HCT116 (cell line): ENCODE measurements at regions not wholly inside any gene's neighbourhood (a gene's known extent, or its start where the extent isn't known, plus 50 kb on each side); places are given as distances from the start of the nearest gene placed in this dataset.
"Not testable (repeated sequence)": the region's sequence is repeated elsewhere in the genome, so short reads cannot be mapped to it uniquely, and the experiment has no call there.

Experiments
- ATAC-seq: fragments of 200-7000 bp; cut with Tn5 transposase; 2 replicates; pipeline ENCODE4 v1.9.1; 2020; ENCODE audit warnings: mild to moderate bottlenecking, moderate library complexity
- BruUV-seq: library from RNA; stranded (reverse); fragments of 400-500 nt; replicated peaks from 2 replicates; lab custom pipeline; 2021; lab: Mats Ljungman, UMichigan
- CTCF ChIA-PET: fragments of 300-600 bp; sonication (Branson Sonifier 250); formaldehyde crosslinking; loops from one replicate; lab custom pipeline; 2021; ENCODE audit warnings: antibody characterized with exemption; lab: Charles Lee
- POLR2A ChIA-PET: fragments of 300-600, 350-600 bp; sonication (Branson Sonifier 250); formaldehyde crosslinking; loops from one replicate; lab custom pipeline; 2021; ENCODE audit warnings: antibody characterized with exemption; lab: Charles Lee
- RAD21 ChIA-PET, 2 experiments: fragments of 300-600 bp; sonication (Branson Sonifier 250); formaldehyde crosslinking; loops; one replicate each; lab custom pipeline; 2023; ENCODE audit warnings: low total read pairs in 2 of 2; ENCODE audit not compliant: uncharacterized antibody in 2 of 2, unreplicated experiment in 2 of 2, low non-redundant PET in 1 of 2; lab: Charles Lee
- DNase-seq: peaks from one replicate; pipeline ENCODE4 v3.0.0-alpha.2; 2010; ENCODE audit warnings: low read depth, low spot score
- H2AFZ ChIP-seq: fragments of 200-600 bp; shearing (Covaris generic), sonication (generic); 2 replicates; pipeline ENCODE4 v1.6.1; 2017; ENCODE audit warnings: low read depth, mixed run types, mixed read lengths, antibody characterized with exemption, low read length; ENCODE audit not compliant: poor library complexity, severe bottlenecking
- H3K27ac ChIP-seq: 2 replicates; pipeline ENCODE4 v1.5.1; 2012; ENCODE audit warnings: low read depth, low read length
- H3K27me3 ChIP-seq: fragments of 200-600 bp; sonication (generic); 2 replicates; pipeline ENCODE4 v1.6.1; 2016; ENCODE audit warnings: mixed run types, low read length, mixed read lengths; ENCODE audit not compliant: insufficient read depth
- H3K36me3 ChIP-seq, 2 experiments: fragments of 200-500 bp in 1 of 2; fragments of 200-600 bp in 1 of 2; sonication (Bioruptor generic) in 1 of 2; sonication (generic) in 1 of 2; 2 replicates each; pipeline versions ENCODE4 v1.5.1 to v1.6.1; 2014 to 2016; ENCODE audit warnings: low read length in 2 of 2, inconsistent platforms in 1 of 2, mixed read lengths in 1 of 2, mixed run types in 1 of 2; ENCODE audit not compliant: insufficient read depth in 2 of 2, control insufficient read depth in 1 of 2
- H3K4me1 ChIP-seq, 2 experiments: fragments of 200-600 bp in 1 of 2; sonication (generic) in 1 of 2; 2 replicates each; pipeline versions ENCODE4 v1.5.1 to v1.6.1; 2012 to 2017; ENCODE audit warnings: low read length in 2 of 2, inconsistent platforms in 1 of 2, mild to moderate bottlenecking in 1 of 2, mixed read lengths in 1 of 2, mixed run types in 1 of 2, moderate library complexity in 1 of 2; ENCODE audit not compliant: insufficient read depth in 2 of 2, control insufficient read depth in 1 of 2
- H3K4me2 ChIP-seq: fragments of 200-600 bp; sonication (generic); 2 replicates; pipeline ENCODE4 v1.6.1; 2017; ENCODE audit warnings: mixed run types, low read length, mixed read lengths
- H3K4me3 ChIP-seq, 2 experiments: fragments of 200-600 bp in 1 of 2; sonication (generic) in 1 of 2; replicated peaks in 1 of 2; 2 replicates each; pipeline ENCODE4 v1.5.1; 2011 to 2016; ENCODE audit warnings: low read length in 2 of 2, control low read depth in 1 of 2, low read depth in 1 of 2, mild to moderate bottlenecking in 1 of 2, mixed read lengths in 1 of 2, mixed run types in 1 of 2
- H3K79me2 ChIP-seq: fragments of 200-600 bp; sonication (generic); 2 replicates; pipeline ENCODE4 v1.6.1; 2017; ENCODE audit warnings: mild to moderate bottlenecking, mixed run types, low read length, moderate library complexity, mixed read lengths; ENCODE audit not compliant: insufficient read depth
- H3K9ac ChIP-seq: fragments of 200-600 bp; sonication (generic); 2 replicates; pipeline ENCODE4 v1.6.1; 2016; ENCODE audit warnings: low read length, mixed read lengths
- H3K9me2 ChIP-seq: fragments of 200-600 bp; sonication (generic), shearing (Covaris generic); 2 replicates; pipeline ENCODE4 v1.6.1; 2017; ENCODE audit warnings: mixed run types, mild to moderate bottlenecking, moderate library complexity; ENCODE audit not compliant: insufficient read depth
- H3K9me3 ChIP-seq, 2 experiments: fragments of 200-500 bp in 1 of 2; fragments of 200-600 bp in 1 of 2; sonication (Bioruptor generic) in 1 of 2; sonication (generic) in 1 of 2; 2 replicates each; pipeline ENCODE4 v1.6.1; 2014 to 2017; ENCODE audit warnings: low read length in 2 of 2, mixed read lengths in 2 of 2, inconsistent platforms in 1 of 2, low read depth in 1 of 2, mild to moderate bottlenecking in 1 of 2, mixed run types in 1 of 2, moderate library complexity in 1 of 2; ENCODE audit not compliant: control insufficient read depth in 1 of 2, insufficient read depth in 1 of 2
- H4K20me1 ChIP-seq: fragments of 200-600 bp; sonication (generic), shearing (Covaris generic); 2 replicates; pipeline ENCODE4 v1.6.1; 2017; ENCODE audit warnings: mixed run types, mild to moderate bottlenecking, moderate library complexity; ENCODE audit not compliant: insufficient read depth
- CTCF ChIP-seq, 3 experiments: fragments of 200-600 bp in 1 of 3; sonication (generic) in 1 of 3; IDR thresholded peaks in 2 of 3; conservative IDR thresholded peaks in 1 of 3; 2 replicates each; pipeline ENCODE4 v1.5.1; 2012 to 2017; ENCODE audit warnings: low read depth in 2 of 3, low read length in 2 of 3, antibody characterized with exemption in 1 of 3, borderline replicate concordance in 1 of 3, control low read depth in 1 of 3, mild to moderate bottlenecking in 1 of 3, mixed read lengths in 1 of 3, mixed run types in 1 of 3, moderate library complexity in 1 of 3; ENCODE audit not compliant: insufficient read depth in 1 of 3
- EGR1 ChIP-seq: IDR thresholded peaks from 2 replicates; pipeline ENCODE4 v1.6.1; 2012; ENCODE audit warnings: low read depth
- JUND ChIP-seq: IDR thresholded peaks from 2 replicates; pipeline ENCODE4 v1.6.1; 2012
- POLR2A ChIP-seq: IDR thresholded peaks from 2 replicates; pipeline ENCODE4 v1.7.0; 2011; ENCODE audit warnings: borderline replicate concordance; ENCODE audit not compliant: insufficient read depth, insufficient read length; ENCODE audit errors: extremely low read depth
- SP1 ChIP-seq: IDR thresholded peaks from 2 replicates; pipeline ENCODE4 v1.6.1; 2012; ENCODE audit warnings: low read depth
- ZNF274 ChIP-seq: fragments of 200-500 bp; sonication (Bioruptor generic); IDR thresholded peaks from 2 replicates; pipeline ENCODE4 v1.6.1; 2014; ENCODE audit warnings: mild to moderate bottlenecking, low read depth, low read length, inconsistent platforms
- intact Hi-C: fragments of 100-400 bp; cut with micrococcal nuclease; formaldehyde crosslinking; loops from 2 replicates; pipeline ENCODE4 v1.10.0; 2022

GRCh38 chr7:63065684-63066083 is 933.0 kb upstream of the ZNF722 start (continued):
- TF ChIP-seq ZNF274 (no peak), CTCF (IDR thresholded peaks at IDR 0.05 in 2 of 3, conservative IDR thresholded peaks at IDR 0.05 in 1 of 3; ENCODE audit: borderline replicate concordance in 1 of 3, insufficient read depth in 1 of 3, low read depth in 2 of 3, low read length in 2 of 3) (no peak), SP1 (no peak)

- H3K9ac ChIP-seq, H3K36me3 ChIP-seq, H2AFZ ChIP-seq, H3K27ac ChIP-seq, H3K9me3 ChIP-seq, ATAC-seq, DNase-seq, H3K4me1 ChIP-seq, RAD21 ChIA-PET, intact Hi-C loops, H3K79me2 ChIP-seq, H3K9me2 ChIP-seq, H3K27me3 ChIP-seq, BruUV-seq, POLR2A ChIA-PET, H3K4me2 ChIP-seq, CTCF ChIA-PET, H4K20me1 ChIP-seq, H3K4me3 ChIP-seq: not testable (repeated sequence)
Observed at GRCh38 chr7:63066235-63066634, 932.4 kb upstream of the ZNF722 start.

- ChIA-PET POLR2A (no interaction called here), RAD21 (no interaction called here), CTCF (no interaction called here)
- Histone ChIP-seq H3K27ac (no peak overlapping the region), H3K4me3 (no peak overlapping the region), H3K36me3 (no peaks in the 10 kb centered on the region), H3K27me3 (no peaks in the 10 kb centered on the region), H3K79me2 (no peaks in the 10 kb centered on the region), H4K20me1 (no peaks in the 10 kb centered on the region), H3K9me2 (no peaks in the 10 kb centered on the region), H3K4me2 (no peak overlapping the region), H3K9me3 (peaks cover 0 to under 1% of the 10 kb centered on the region in 2 experiments; a peak in 2 of 4 replicates), H3K4me1 (no peaks in the 10 kb centered on the region), H2AFZ (no peak overlapping the region), H3K9ac (no peak overlapping the region)
- BruUV-seq, result no TSS peak
- no peak for TF ChIP-seq POLR2A
- TF ChIP-seq EGR1, result no peak
- no peak for TF ChIP-seq JUND
- no peak for TF ChIP-seq ZNF274
- intact Hi-C loops, result no loop called here
- DNase-seq (no peak), ATAC-seq (no peak)
Observed at GRCh38 chr7:63067897-63068585, 930.6 kb upstream of the ZNF722 start.
